ENCODE measurements at regions not wholly inside any gene's neighbourhood (a gene's known extent, or its start where the extent isn't known, plus 50 kb on each side); places are given as distances from the start of the nearest gene placed in this dataset.

DNA sequence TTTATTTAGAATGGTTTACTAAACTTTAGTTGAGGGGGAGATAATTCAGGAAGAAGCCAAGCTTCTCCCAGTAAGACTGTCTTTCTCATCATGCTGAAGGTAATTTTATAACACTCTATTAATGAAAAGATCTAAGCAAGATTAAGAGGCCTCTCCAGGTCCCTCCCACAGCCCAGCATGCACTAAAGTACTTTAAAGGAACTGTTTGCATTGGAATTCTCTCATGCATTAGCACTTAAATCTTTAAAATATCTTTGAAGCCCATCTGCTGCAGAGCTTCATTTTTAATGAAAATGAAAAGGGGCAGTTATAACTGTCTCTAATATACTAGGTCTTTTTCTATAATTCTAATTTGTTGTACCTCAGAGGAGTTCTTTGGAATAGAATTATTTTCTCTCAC is 1379.1 kb upstream of the ADGRL4 start:
- no peaks in the 10 kb centered on the region for H3F3A ChIP-seq (ENCODE audit: insufficient read depth, low read length, poor library complexity, severe bottlenecking)
- no peaks in the 10 kb centered on the region for H3K9me2 ChIP-seq (ENCODE audit: insufficient read depth, low read length)
- TF ChIP-seq MXI1 (conservative IDR thresholded peaks at IDR 0.05; ENCODE audit: poor library complexity, severe bottlenecking) (no peak), POLR2AphosphoS5 (IDR thresholded peaks at IDR 0.05) (no peak), SMC3 (conservative IDR thresholded peaks at IDR 0.05; ENCODE audit: poor library complexity) (no peak), TAF1 (IDR thresholded peaks at IDR 0.05; ENCODE audit: low read depth) (no peak)
- H2AFZ ChIP-seq (ENCODE audit: low read depth, low read length): no peak overlapping the region
- no peak overlapping the region for H3K4me2 ChIP-seq (ENCODE audit: low read length)
- peaks cover 3% of the 10 kb centered on the region for H3K9me3 ChIP-seq (ENCODE audit: low read length)
- no peak overlapping the region for H3K9ac ChIP-seq (ENCODE audit: low read length)
- no peak overlapping the region for H3K27ac ChIP-seq (ENCODE audit: low read length)
- H3K36me3 ChIP-seq (ENCODE audit: insufficient read depth, low read length): no peaks in the 10 kb centered on the region
- no peaks in the 10 kb centered on the region for H3K79me2 ChIP-seq (replicated peaks; ENCODE audit: insufficient read depth, low read length)
- no peak overlapping the region for H3K4me3 ChIP-seq (ENCODE audit: low read length)
- H4K20me1 ChIP-seq (ENCODE audit: insufficient read depth): no peaks in the 10 kb centered on the region
- no peaks in the 10 kb centered on the region for H3K27me3 ChIP-seq (ENCODE audit: insufficient read depth, low read depth, low read length)

- Histone ChIP-seq H3K27ac (ENCODE audit: low read length) (no peak overlapping the region), H3K9me2 (ENCODE audit: insufficient read depth, low read length) (no peaks in the 10 kb centered on the region), H3K36me3 (ENCODE audit: insufficient read depth, low read length) (no peaks in the 10 kb centered on the region), H3K4me2 (ENCODE audit: low read length) (no peak overlapping the region), H3F3A (ENCODE audit: insufficient read depth, low read length, poor library complexity, severe bottlenecking) (no peaks in the 10 kb centered on the region), H3K9me3 (ENCODE audit: low read length) (peaks cover 3% of the 10 kb centered on the region), H2AFZ (ENCODE audit: low read depth, low read length) (no peak overlapping the region), H3K9ac (ENCODE audit: low read length) (no peak overlapping the region), H3K27me3 (ENCODE audit: insufficient read depth, low read depth, low read length) (no peaks in the 10 kb centered on the region), H3K79me2 (replicated peaks; ENCODE audit: insufficient read depth, low read length) (no peaks in the 10 kb centered on the region), H4K20me1 (ENCODE audit: insufficient read depth) (no peaks in the 10 kb centered on the region), H3K4me3 (ENCODE audit: low read length) (no peak overlapping the region)
- no peak for TF ChIP-seq POLR2AphosphoS5 (IDR thresholded peaks at IDR 0.05)
- TF ChIP-seq, protein P1, sequence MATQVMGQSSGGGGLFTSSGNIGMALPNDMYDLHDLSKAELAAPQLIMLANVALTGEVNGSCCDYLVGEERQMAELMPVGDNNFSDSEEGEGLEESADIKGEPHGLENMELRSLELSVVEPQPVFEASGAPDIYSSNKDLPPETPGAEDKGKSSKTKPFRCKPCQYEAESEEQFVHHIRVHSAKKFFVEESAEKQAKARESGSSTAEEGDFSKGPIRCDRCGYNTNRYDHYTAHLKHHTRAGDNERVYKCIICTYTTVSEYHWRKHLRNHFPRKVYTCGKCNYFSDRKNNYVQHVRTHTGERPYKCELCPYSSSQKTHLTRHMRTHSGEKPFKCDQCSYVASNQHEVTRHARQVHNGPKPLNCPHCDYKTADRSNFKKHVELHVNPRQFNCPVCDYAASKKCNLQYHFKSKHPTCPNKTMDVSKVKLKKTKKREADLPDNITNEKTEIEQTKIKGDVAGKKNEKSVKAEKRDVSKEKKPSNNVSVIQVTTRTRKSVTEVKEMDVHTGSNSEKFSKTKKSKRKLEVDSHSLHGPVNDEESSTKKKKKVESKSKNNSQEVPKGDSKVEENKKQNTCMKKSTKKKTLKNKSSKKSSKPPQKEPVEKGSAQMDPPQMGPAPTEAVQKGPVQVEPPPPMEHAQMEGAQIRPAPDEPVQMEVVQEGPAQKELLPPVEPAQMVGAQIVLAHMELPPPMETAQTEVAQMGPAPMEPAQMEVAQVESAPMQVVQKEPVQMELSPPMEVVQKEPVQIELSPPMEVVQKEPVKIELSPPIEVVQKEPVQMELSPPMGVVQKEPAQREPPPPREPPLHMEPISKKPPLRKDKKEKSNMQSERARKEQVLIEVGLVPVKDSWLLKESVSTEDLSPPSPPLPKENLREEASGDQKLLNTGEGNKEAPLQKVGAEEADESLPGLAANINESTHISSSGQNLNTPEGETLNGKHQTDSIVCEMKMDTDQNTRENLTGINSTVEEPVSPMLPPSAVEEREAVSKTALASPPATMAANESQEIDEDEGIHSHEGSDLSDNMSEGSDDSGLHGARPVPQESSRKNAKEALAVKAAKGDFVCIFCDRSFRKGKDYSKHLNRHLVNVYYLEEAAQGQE (IDR thresholded peaks at IDR 0.05; ENCODE audit: borderline replicate concordance): no peak
- TF ChIP-seq RAD21 (conservative IDR thresholded peaks at IDR 0.05): no peak
- TF ChIP-seq, protein P2, sequence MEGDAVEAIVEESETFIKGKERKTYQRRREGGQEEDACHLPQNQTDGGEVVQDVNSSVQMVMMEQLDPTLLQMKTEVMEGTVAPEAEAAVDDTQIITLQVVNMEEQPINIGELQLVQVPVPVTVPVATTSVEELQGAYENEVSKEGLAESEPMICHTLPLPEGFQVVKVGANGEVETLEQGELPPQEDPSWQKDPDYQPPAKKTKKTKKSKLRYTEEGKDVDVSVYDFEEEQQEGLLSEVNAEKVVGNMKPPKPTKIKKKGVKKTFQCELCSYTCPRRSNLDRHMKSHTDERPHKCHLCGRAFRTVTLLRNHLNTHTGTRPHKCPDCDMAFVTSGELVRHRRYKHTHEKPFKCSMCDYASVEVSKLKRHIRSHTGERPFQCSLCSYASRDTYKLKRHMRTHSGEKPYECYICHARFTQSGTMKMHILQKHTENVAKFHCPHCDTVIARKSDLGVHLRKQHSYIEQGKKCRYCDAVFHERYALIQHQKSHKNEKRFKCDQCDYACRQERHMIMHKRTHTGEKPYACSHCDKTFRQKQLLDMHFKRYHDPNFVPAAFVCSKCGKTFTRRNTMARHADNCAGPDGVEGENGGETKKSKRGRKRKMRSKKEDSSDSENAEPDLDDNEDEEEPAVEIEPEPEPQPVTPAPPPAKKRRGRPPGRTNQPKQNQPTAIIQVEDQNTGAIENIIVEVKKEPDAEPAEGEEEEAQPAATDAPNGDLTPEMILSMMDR (IDR thresholded peaks at IDR 0.05; ENCODE audit: poor library complexity, severe bottlenecking): no peak
- no peak for TF ChIP-seq EZH2 (IDR thresholded peaks at IDR 0.05; ENCODE audit: borderline replicate concordance, insufficient read depth, low read length, poor library complexity, severe bottlenecking)
- no peak for TF ChIP-seq SMC3 (conservative IDR thresholded peaks at IDR 0.05; ENCODE audit: poor library complexity)
- TF ChIP-seq EP300 (conservative IDR thresholded peaks at IDR 0.05; ENCODE audit: poor library complexity, severe bottlenecking): no peak
- no peak for TF ChIP-seq MXI1 (conservative IDR thresholded peaks at IDR 0.05; ENCODE audit: poor library complexity, severe bottlenecking)
- no peak for TF ChIP-seq TAF1 (IDR thresholded peaks at IDR 0.05; ENCODE audit: low read depth)
Measured at GRCh38 chr1:80384959-80385358, 1378.4 kb upstream of the ADGRL4 start.

All from neural cell (in vitro differentiated cells).